Lower leg skin (tissue), 3 donors: ENCODE measurements at regions not wholly inside any gene's neighbourhood (a gene's known extent, or its start where the extent isn't known, plus 50 kb on each side); places are given as distances from the start of the nearest gene placed in this dataset.

ENCODE experiments used
- CTCF ChIP-seq, 3 donors: fragments of 450-650 bp; IDR thresholded peaks; one replicate each; pipeline ENCODE4 v1.5.1; 2016; ENCODE audit warnings: antibody characterized with exemption in 3 of 3, mild to moderate bottlenecking in 3 of 3, moderate library complexity in 2 of 3
- POLR2A ChIP-seq, 2 donors: fragments of 450-650 bp; IDR thresholded peaks; one replicate each; pipeline ENCODE4 v1.6.1; 2016 to 2017; ENCODE audit warnings: antibody characterized with exemption in 2 of 2, mild to moderate bottlenecking in 1 of 2, moderate library complexity in 1 of 2

- no peak for TF ChIP-seq CTCF (IDR thresholded peaks at IDR 0.05)
- no peak for TF ChIP-seq POLR2A (IDR thresholded peaks at IDR 0.05)
Measured at GRCh38 chr3:16692486-16693344, 87.5 kb upstream of the DAZL start.
